Epidermal melanocyte (primary cell): ENCODE measurements at regions not wholly inside any gene's neighbourhood (a gene's known extent, or its start where the extent isn't known, plus 50 kb on each side); places are given as distances from the start of the nearest gene placed in this dataset.
"Not testable (repeated sequence)": the region's sequence is repeated elsewhere in the genome, so short reads cannot be mapped to it uniquely, and the experiment has no call there.

Experiments
- DNase-seq: peaks from one replicate; pipeline ENCODE4 v3.0.0; 2011; ENCODE audit warnings: low spot score; ENCODE audit not compliant: insufficient read length

- DNase-seq, result no peak
Observed at GRCh38 chr12:87001102-87001501, 744.9 kb upstream of the MGAT4C start.

GRCh38 chr12:86985298-86985697 is 729.1 kb upstream of the MGAT4C start:
- DNase-seq, result no peak

- DNase-seq, result not testable (repeated sequence)
Observed at GRCh38 chr12:86970595-86970994, 714.4 kb upstream of the MGAT4C start.

GRCh38 chr12:86959766-86960458 is 703.7 kb upstream of the MGAT4C start:
- no peak for DNase-seq

- no peak for DNase-seq
Observed at GRCh38 chr12:86950444-86950843, 694.3 kb upstream of the MGAT4C start.

- no peak for DNase-seq
Observed at GRCh38 chr12:86950043-86950442, 693.9 kb upstream of the MGAT4C start.

- no peak for DNase-seq
Observed at GRCh38 chr12:86948851-86949250, 692.7 kb upstream of the MGAT4C start.

- DNase-seq, result no peak
Observed at GRCh38 chr12:86945685-86946196, 689.5 kb upstream of the MGAT4C start.

GRCh38 chr12:86944197-86944819 is 688.1 kb upstream of the MGAT4C start:
- DNase-seq, result not testable (repeated sequence)

GRCh38 chr12:86931714-86932113 is 675.5 kb upstream of the MGAT4C start:
- no peak for DNase-seq

- DNase-seq, result no peak
Observed at GRCh38 chr12:86929962-86930361, 673.8 kb upstream of the MGAT4C start.

GRCh38 chr12:86917121-86917520 is 660.9 kb upstream of the MGAT4C start:
- no peak for DNase-seq

GRCh38 chr12:86914721-86915120 is 658.5 kb upstream of the MGAT4C start:
- no peak for DNase-seq

GRCh38 chr12:86911973-86912372 is 655.8 kb upstream of the MGAT4C start:
- DNase-seq, result no peak

GRCh38 chr12:86903159-86903558 is 647.0 kb upstream of the MGAT4C start:
- no peak for DNase-seq

- DNase-seq, result no peak
Observed at GRCh38 chr12:86860776-86861175, 604.6 kb upstream of the MGAT4C start.

- no peak for DNase-seq
Observed at GRCh38 chr12:86852451-86852850, 596.3 kb upstream of the MGAT4C start.

- DNase-seq, result no peak
Observed at GRCh38 chr12:86838711-86839110, 582.5 kb upstream of the MGAT4C start.

GRCh38 chr12:86838260-86838659 is 582.1 kb upstream of the MGAT4C start:
- no peak for DNase-seq

- no peak for DNase-seq
Observed at GRCh38 chr12:86837246-86837645, 581.1 kb upstream of the MGAT4C start.

- DNase-seq, result no peak
Observed at GRCh38 chr12:86834217-86834616, 578.0 kb upstream of the MGAT4C start.

GRCh38 chr12:86827409-86827808 is 571.2 kb upstream of the MGAT4C start:
- DNase-seq, result no peak

- no peak for DNase-seq
Observed at GRCh38 chr12:86826051-86826450, 569.9 kb upstream of the MGAT4C start.
